Testis (tissue), 2 donors: ENCODE measurements at regions not wholly inside any gene's neighbourhood (a gene's known extent, or its start where the extent isn't known, plus 50 kb on each side); places are given as distances from the start of the nearest gene placed in this dataset.

Source experiments
- CTCF ChIP-seq, 3 experiments: fragments of 450-650 bp in 2 of 3; fragments of 200-600 bp in 1 of 3; sonication (generic) in 1 of 3; IDR thresholded peaks; one replicate each; pipeline ENCODE4 v1.5.1; 2016 to 2019; ENCODE audit warnings: antibody characterized with exemption in 3 of 3, mild to moderate bottlenecking in 2 of 3, moderate library complexity in 1 of 3
- POLR2A ChIP-seq: fragments of 450-650 bp; IDR thresholded peaks from one replicate; pipeline ENCODE4 v1.6.1; 2017; ENCODE audit warnings: antibody characterized with exemption, mild to moderate bottlenecking, moderate library complexity

- TF ChIP-seq POLR2A, result no peak
- TF ChIP-seq CTCF (IDR thresholded peaks at IDR 0.05), result no peak
These were observed 268.8 kb upstream of the SKOR2 start for GRCh38 chr18:47520263-47520662.
